Endodermal cell (in vitro differentiated cells): ENCODE measurements at regions not wholly inside any gene's neighbourhood (a gene's known extent, or its start where the extent isn't known, plus 50 kb on each side); places are given as distances from the start of the nearest gene placed in this dataset.

Experiments used
- DNase-seq: peaks from one replicate; pipeline ENCODE4 v3.0.0-alpha.2; 2017
- H3K27ac ChIP-seq: 2 replicates; pipeline ENCODE4 v1.5.1; 2013; ENCODE audit warnings: mild to moderate bottlenecking, low read depth, low read length, moderate library complexity
- H3K27me3 ChIP-seq: 2 replicates; pipeline ENCODE4 v1.6.1; 2013; ENCODE audit warnings: mild to moderate bottlenecking, low read length, moderate library complexity; ENCODE audit not compliant: insufficient read depth, control insufficient read depth, poor library complexity, severe bottlenecking
- H3K36me3 ChIP-seq: 2 replicates; pipeline ENCODE4 v1.7.0; 2013; ENCODE audit warnings: mild to moderate bottlenecking, low read length, moderate library complexity; ENCODE audit not compliant: control insufficient read depth, insufficient read depth
- H3K4me1 ChIP-seq: one replicate; pipeline ENCODE4 v1.7.0; 2013; ENCODE audit warnings: low read length; ENCODE audit not compliant: control insufficient read depth, insufficient read depth
- H3K4me3 ChIP-seq: 2 replicates; pipeline ENCODE4 v1.5.1; 2013; ENCODE audit warnings: mild to moderate bottlenecking, low read length, moderate library complexity
- H3K9ac ChIP-seq: 2 replicates; pipeline ENCODE4 v1.6.1; 2013; ENCODE audit warnings: mild to moderate bottlenecking, low read length, moderate library complexity; ENCODE audit not compliant: poor library complexity, severe bottlenecking; ENCODE audit errors: extremely low read depth
- H3K9me3 ChIP-seq: 2 replicates; pipeline ENCODE4 v1.6.1; 2013; ENCODE audit warnings: mild to moderate bottlenecking, low read length, moderate library complexity; ENCODE audit not compliant: control insufficient read depth
- H3K27ac Mint-ChIP-seq: 2 replicates; pipeline ENCODE4 v1.8.0; 2020; ENCODE audit warnings: mixed read lengths
- H3K27me3 Mint-ChIP-seq: 2 replicates; pipeline ENCODE4 v1.8.0; 2021; ENCODE audit warnings: mild to moderate bottlenecking, mixed read lengths; ENCODE audit not compliant: insufficient read depth
- H3K36me3 Mint-ChIP-seq: 2 replicates; pipeline ENCODE4 v1.8.0; 2020; ENCODE audit warnings: low read depth, mixed read lengths
- H3K4me1 Mint-ChIP-seq: 2 replicates; pipeline ENCODE4 v1.8.0; 2020; ENCODE audit warnings: mixed read lengths
- H3K4me3 Mint-ChIP-seq: 2 replicates; pipeline ENCODE4 v1.8.0; 2020; ENCODE audit warnings: mild to moderate bottlenecking, moderate library complexity, mixed read lengths
- H3K9me3 Mint-ChIP-seq: 2 replicates; pipeline ENCODE4 v1.8.0; 2020; ENCODE audit warnings: mild to moderate bottlenecking, mixed read lengths
- CTCF ChIP-seq: fragments of 200-600 bp; sonication (generic); conservative IDR thresholded peaks from 2 replicates; pipeline ENCODE4 v1.5.0; 2021; ENCODE audit warnings: antibody characterized with exemption, mild to moderate bottlenecking
- WGBS, 2 experiments: methylation state at CpG; one replicate each; pipeline versions ENCODE4 v1.1.5 to v1.1.7; 2013; ENCODE audit warnings: missing lambda C conversion rate in 2 of 2, mixed read lengths in 1 of 2; ENCODE audit not compliant: insufficient coverage in 1 of 2, insufficient read length in 1 of 2; 5-methylcytosine and 5-hydroxymethylcytosine counted together

GRCh38 chr15:56837273-56837672 lies 81.2 kb upstream of the TCF12 start:
- 67% methylated on average over 1 of the region's 1 CpG; no CpG with 5 or more reads in 1 of the 2 experiments for WGBS, 2 experiments
- H3K27me3 ChIP-seq: no peaks in the 10 kb centered on the region
- Mint-ChIP-seq H3K9me3 (no peaks in the 10 kb centered on the region), H3K27me3 (no peaks in the 10 kb centered on the region), H3K4me1 (peaks cover 5% of the 10 kb centered on the region), H3K4me3 (no peak overlapping the region), H3K36me3 (no peaks in the 10 kb centered on the region), H3K27ac (no peak overlapping the region)
- no peak for TF ChIP-seq CTCF
- H3K9ac ChIP-seq: no peak overlapping the region
- no peak overlapping the region for H3K4me3 ChIP-seq
- no peaks in the 10 kb centered on the region for H3K4me1 ChIP-seq
- H3K36me3 ChIP-seq: no peaks in the 10 kb centered on the region
- DNase-seq: no peak
- H3K27ac ChIP-seq: no peak overlapping the region
- H3K9me3 ChIP-seq: no peaks in the 10 kb centered on the region

GRCh38 chr15:56835718-56836171 lies 82.7 kb upstream of the TCF12 start:
- Mint-ChIP-seq H3K9me3 (no peaks in the 10 kb centered on the region), H3K27me3 (no peaks in the 10 kb centered on the region), H3K4me1 (peaks cover 8% of the 10 kb centered on the region), H3K36me3 (no peaks in the 10 kb centered on the region), H3K27ac (no peak overlapping the region), H3K4me3 (no peak overlapping the region)
- H3K4me1 ChIP-seq: no peaks in the 10 kb centered on the region
- no peak overlapping the region for H3K4me3 ChIP-seq
- H3K9ac ChIP-seq: no peak overlapping the region
- DNase-seq: no peak
- no peak overlapping the region for H3K27ac ChIP-seq
- no peaks in the 10 kb centered on the region for H3K27me3 ChIP-seq
- 94 to 100% methylated on average over 2 of the region's 2 CpGs for WGBS, 2 experiments
- TF ChIP-seq CTCF: no peak
- H3K36me3 ChIP-seq: no peaks in the 10 kb centered on the region
- H3K9me3 ChIP-seq: no peaks in the 10 kb centered on the region

GRCh38 chr15:56832125-56832524 lies 86.3 kb upstream of the TCF12 start:
- no peaks in the 10 kb centered on the region for H3K36me3 ChIP-seq
- H3K36me3 Mint-ChIP-seq: no peaks in the 10 kb centered on the region
- no peak overlapping the region for H3K27ac Mint-ChIP-seq
- DNase-seq: no peak
- no peaks in the 10 kb centered on the region for H3K9me3 ChIP-seq
- H3K4me3 Mint-ChIP-seq: no peak overlapping the region
- no peak overlapping the region for H3K9ac ChIP-seq
- no peak for TF ChIP-seq CTCF
- no peak overlapping the region for H3K4me3 ChIP-seq
- H3K27ac ChIP-seq: no peak overlapping the region
- H3K27me3 Mint-ChIP-seq: no peaks in the 10 kb centered on the region
- WGBS, 2 experiments: 92% methylated on average over 5 of the region's 5 CpGs; no CpG with 5 or more reads in 1 of the 2 experiments
- H3K4me1 ChIP-seq: no peaks in the 10 kb centered on the region
- H3K4me1 Mint-ChIP-seq: peaks cover 8% of the 10 kb centered on the region
- H3K27me3 ChIP-seq: no peaks in the 10 kb centered on the region
- H3K9me3 Mint-ChIP-seq: no peaks in the 10 kb centered on the region
